HCT116 (cell line): ENCODE measurements at regions not wholly inside any gene's neighbourhood (a gene's known extent, or its start where the extent isn't known, plus 50 kb on each side); places are given as distances from the start of the nearest gene placed in this dataset.

Experiments used
- ATAC-seq: fragments of 200-7000 bp; cut with Tn5 transposase; 2 replicates; pipeline ENCODE4 v1.9.1; 2020; ENCODE audit warnings: mild to moderate bottlenecking, moderate library complexity
- BruUV-seq: library from RNA; stranded (reverse); fragments of 400-500 nt; replicated peaks from 2 replicates; lab custom pipeline; 2021; lab: Mats Ljungman, UMichigan
- CTCF ChIA-PET: fragments of 300-600 bp; sonication (Branson Sonifier 250); formaldehyde crosslinking; loops from one replicate; lab custom pipeline; 2021; ENCODE audit warnings: antibody characterized with exemption; lab: Charles Lee
- POLR2A ChIA-PET: fragments of 300-600, 350-600 bp; sonication (Branson Sonifier 250); formaldehyde crosslinking; loops from one replicate; lab custom pipeline; 2021; ENCODE audit warnings: antibody characterized with exemption; lab: Charles Lee
- RAD21 ChIA-PET, 2 experiments: fragments of 300-600 bp; sonication (Branson Sonifier 250); formaldehyde crosslinking; loops; one replicate each; lab custom pipeline; 2023; ENCODE audit warnings: low total read pairs in 2 of 2; ENCODE audit not compliant: uncharacterized antibody in 2 of 2, unreplicated experiment in 2 of 2, low non-redundant PET in 1 of 2; lab: Charles Lee
- DNase-seq: peaks from one replicate; pipeline ENCODE4 v3.0.0-alpha.2; 2010; ENCODE audit warnings: low read depth, low spot score
- H2AFZ ChIP-seq: fragments of 200-600 bp; shearing (Covaris generic), sonication (generic); 2 replicates; pipeline ENCODE4 v1.6.1; 2017; ENCODE audit warnings: low read depth, mixed run types, mixed read lengths, antibody characterized with exemption, low read length; ENCODE audit not compliant: poor library complexity, severe bottlenecking
- H3K27ac ChIP-seq: 2 replicates; pipeline ENCODE4 v1.5.1; 2012; ENCODE audit warnings: low read depth, low read length
- H3K27me3 ChIP-seq: fragments of 200-600 bp; sonication (generic); 2 replicates; pipeline ENCODE4 v1.6.1; 2016; ENCODE audit warnings: mixed run types, low read length, mixed read lengths; ENCODE audit not compliant: insufficient read depth
- H3K36me3 ChIP-seq, 2 experiments: fragments of 200-500 bp in 1 of 2; fragments of 200-600 bp in 1 of 2; sonication (Bioruptor generic) in 1 of 2; sonication (generic) in 1 of 2; 2 replicates each; pipeline versions ENCODE4 v1.5.1 to v1.6.1; 2014 to 2016; ENCODE audit warnings: low read length in 2 of 2, inconsistent platforms in 1 of 2, mixed read lengths in 1 of 2, mixed run types in 1 of 2; ENCODE audit not compliant: insufficient read depth in 2 of 2, control insufficient read depth in 1 of 2
- H3K4me1 ChIP-seq, 2 experiments: fragments of 200-600 bp in 1 of 2; sonication (generic) in 1 of 2; 2 replicates each; pipeline versions ENCODE4 v1.5.1 to v1.6.1; 2012 to 2017; ENCODE audit warnings: low read length in 2 of 2, inconsistent platforms in 1 of 2, mild to moderate bottlenecking in 1 of 2, mixed read lengths in 1 of 2, mixed run types in 1 of 2, moderate library complexity in 1 of 2; ENCODE audit not compliant: insufficient read depth in 2 of 2, control insufficient read depth in 1 of 2
- H3K4me2 ChIP-seq: fragments of 200-600 bp; sonication (generic); 2 replicates; pipeline ENCODE4 v1.6.1; 2017; ENCODE audit warnings: mixed run types, low read length, mixed read lengths
- H3K4me3 ChIP-seq, 2 experiments: fragments of 200-600 bp in 1 of 2; sonication (generic) in 1 of 2; replicated peaks in 1 of 2; 2 replicates each; pipeline ENCODE4 v1.5.1; 2011 to 2016; ENCODE audit warnings: low read length in 2 of 2, control low read depth in 1 of 2, low read depth in 1 of 2, mild to moderate bottlenecking in 1 of 2, mixed read lengths in 1 of 2, mixed run types in 1 of 2
- H3K79me2 ChIP-seq: fragments of 200-600 bp; sonication (generic); 2 replicates; pipeline ENCODE4 v1.6.1; 2017; ENCODE audit warnings: mild to moderate bottlenecking, mixed run types, low read length, moderate library complexity, mixed read lengths; ENCODE audit not compliant: insufficient read depth
- H3K9ac ChIP-seq: fragments of 200-600 bp; sonication (generic); 2 replicates; pipeline ENCODE4 v1.6.1; 2016; ENCODE audit warnings: low read length, mixed read lengths
- H3K9me2 ChIP-seq: fragments of 200-600 bp; sonication (generic), shearing (Covaris generic); 2 replicates; pipeline ENCODE4 v1.6.1; 2017; ENCODE audit warnings: mixed run types, mild to moderate bottlenecking, moderate library complexity; ENCODE audit not compliant: insufficient read depth
- H3K9me3 ChIP-seq, 2 experiments: fragments of 200-500 bp in 1 of 2; fragments of 200-600 bp in 1 of 2; sonication (Bioruptor generic) in 1 of 2; sonication (generic) in 1 of 2; 2 replicates each; pipeline ENCODE4 v1.6.1; 2014 to 2017; ENCODE audit warnings: low read length in 2 of 2, mixed read lengths in 2 of 2, inconsistent platforms in 1 of 2, low read depth in 1 of 2, mild to moderate bottlenecking in 1 of 2, mixed run types in 1 of 2, moderate library complexity in 1 of 2; ENCODE audit not compliant: control insufficient read depth in 1 of 2, insufficient read depth in 1 of 2
- H4K20me1 ChIP-seq: fragments of 200-600 bp; sonication (generic), shearing (Covaris generic); 2 replicates; pipeline ENCODE4 v1.6.1; 2017; ENCODE audit warnings: mixed run types, mild to moderate bottlenecking, moderate library complexity; ENCODE audit not compliant: insufficient read depth
- CBX3 ChIP-seq: IDR thresholded peaks from 2 replicates; pipeline ENCODE4 v1.6.1; 2012; ENCODE audit warnings: low read depth
- CEBPB ChIP-seq: IDR thresholded peaks from 2 replicates; pipeline ENCODE4 v1.6.1; 2012; ENCODE audit warnings: low read depth
- EGR1 ChIP-seq: IDR thresholded peaks from 2 replicates; pipeline ENCODE4 v1.6.1; 2012; ENCODE audit warnings: low read depth
- EZH2 ChIP-seq: fragments of 200-600 bp; sonication (generic); IDR thresholded peaks from 2 replicates; pipeline ENCODE4 v1.6.1; 2017; ENCODE audit warnings: antibody characterized with exemption, mixed run types
- EZH2phosphoT487 ChIP-seq: fragments of 200-600 bp; IDR thresholded peaks from 2 replicates; pipeline ENCODE4 v1.6.1; 2018; ENCODE audit warnings: antibody characterized with exemption, borderline replicate concordance
- FOSL1 ChIP-seq: IDR thresholded peaks from 2 replicates; pipeline ENCODE4 v1.6.1; 2012; ENCODE audit warnings: low read depth
- JUND ChIP-seq: IDR thresholded peaks from 2 replicates; pipeline ENCODE4 v1.6.1; 2012
- POLR2AphosphoS5 ChIP-seq: IDR thresholded peaks from 2 replicates; pipeline ENCODE4 v1.6.1; 2011; ENCODE audit warnings: mild to moderate bottlenecking, low read depth, low read length, moderate library complexity
- RAD21 ChIP-seq: IDR thresholded peaks from 2 replicates; pipeline ENCODE4 v1.6.1; 2012; ENCODE audit warnings: low read depth, mild to moderate bottlenecking
- SIN3A ChIP-seq: IDR thresholded peaks from 2 replicates; pipeline ENCODE4 v1.6.1; 2012; ENCODE audit warnings: low read depth
- SRF ChIP-seq: IDR thresholded peaks from 2 replicates; pipeline ENCODE4 v1.6.1; 2012; ENCODE audit warnings: low read depth
- TCF7L2 ChIP-seq: IDR thresholded peaks from 2 replicates; pipeline ENCODE4 v1.7.0; 2011; ENCODE audit warnings: borderline replicate concordance, inconsistent platforms; ENCODE audit not compliant: insufficient read depth, insufficient read length; ENCODE audit errors: extremely low read depth
- YY1 ChIP-seq: IDR thresholded peaks from 2 replicates; pipeline ENCODE4 v1.6.1; 2011; ENCODE audit warnings: low read length, low read depth, moderate library complexity, mild to moderate bottlenecking; ENCODE audit not compliant: insufficient replicate concordance; ENCODE audit errors: extremely low read depth
- ZNF274 ChIP-seq: fragments of 200-500 bp; sonication (Bioruptor generic); IDR thresholded peaks from 2 replicates; pipeline ENCODE4 v1.6.1; 2014; ENCODE audit warnings: mild to moderate bottlenecking, low read depth, low read length, inconsistent platforms
- intact Hi-C: fragments of 100-400 bp; cut with micrococcal nuclease; formaldehyde crosslinking; loops from 2 replicates; pipeline ENCODE4 v1.10.0; 2022
- TF ChIP-seq, protein P1 (sequence below): IDR thresholded peaks from 2 replicates; pipeline ENCODE4 v1.6.1; 2012; ENCODE audit warnings: low read depth
- TF ChIP-seq, protein P2 (sequence below): IDR thresholded peaks from 2 replicates; pipeline ENCODE4 v1.6.1; 2012
- TF ChIP-seq, protein P3 (sequence below): IDR thresholded peaks from 2 replicates; pipeline ENCODE4 v1.6.1; 2012

DNA sequence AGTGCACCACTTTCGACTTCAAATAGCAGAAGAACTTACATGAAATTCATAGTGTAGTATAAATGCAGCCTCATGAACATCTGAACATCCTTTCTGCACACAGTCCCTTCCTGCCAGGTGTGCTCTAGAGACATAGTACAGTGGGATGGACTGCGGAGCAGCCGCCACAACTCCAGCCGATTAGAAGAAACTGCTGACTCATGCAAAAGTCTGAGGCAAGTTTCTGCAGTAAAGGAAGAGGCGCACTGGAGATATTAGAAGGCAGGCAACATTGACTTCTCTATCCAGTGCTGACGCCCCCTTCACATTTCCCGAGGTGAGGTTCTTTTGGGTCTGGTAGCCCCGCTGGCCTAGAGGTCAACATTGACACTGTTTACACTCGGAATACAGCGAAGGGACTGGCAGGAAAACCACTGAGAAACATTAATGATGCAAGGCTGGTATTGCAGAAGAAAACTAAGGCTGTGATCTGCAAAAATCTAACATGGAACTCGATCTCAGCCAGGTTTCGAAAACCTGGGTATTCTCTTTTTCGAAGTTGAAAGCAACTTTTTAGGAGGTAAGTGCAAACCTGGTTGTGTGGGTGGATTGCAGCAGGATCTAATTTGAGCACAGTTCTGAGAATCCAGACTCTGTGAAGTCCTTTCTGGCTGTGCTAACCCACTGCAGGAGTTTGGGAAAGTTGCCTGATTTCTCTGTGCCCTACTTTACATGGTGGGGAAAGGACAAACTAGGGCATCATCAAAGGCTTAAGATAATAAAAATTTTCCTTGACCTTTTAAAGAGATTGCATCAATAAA, 90.7 kb downstream of the CDC7 start:
- no TSS peak for BruUV-seq
- ATAC-seq, result no peak
- H4K20me1 ChIP-seq, result no peaks in the 10 kb centered on the region
- H2AFZ ChIP-seq, result no peak overlapping the region
- no peaks in the 10 kb centered on the region for H3K27me3 ChIP-seq
- no peak overlapping the region for H3K9ac ChIP-seq
- no peak for TF ChIP-seq JUND
- no peak for TF ChIP-seq EZH2
- TF ChIP-seq FOSL1, result no peak
- no peak for TF ChIP-seq TCF7L2
- TF ChIP-seq POLR2AphosphoS5, result no peak
- TF ChIP-seq, protein P1, sequence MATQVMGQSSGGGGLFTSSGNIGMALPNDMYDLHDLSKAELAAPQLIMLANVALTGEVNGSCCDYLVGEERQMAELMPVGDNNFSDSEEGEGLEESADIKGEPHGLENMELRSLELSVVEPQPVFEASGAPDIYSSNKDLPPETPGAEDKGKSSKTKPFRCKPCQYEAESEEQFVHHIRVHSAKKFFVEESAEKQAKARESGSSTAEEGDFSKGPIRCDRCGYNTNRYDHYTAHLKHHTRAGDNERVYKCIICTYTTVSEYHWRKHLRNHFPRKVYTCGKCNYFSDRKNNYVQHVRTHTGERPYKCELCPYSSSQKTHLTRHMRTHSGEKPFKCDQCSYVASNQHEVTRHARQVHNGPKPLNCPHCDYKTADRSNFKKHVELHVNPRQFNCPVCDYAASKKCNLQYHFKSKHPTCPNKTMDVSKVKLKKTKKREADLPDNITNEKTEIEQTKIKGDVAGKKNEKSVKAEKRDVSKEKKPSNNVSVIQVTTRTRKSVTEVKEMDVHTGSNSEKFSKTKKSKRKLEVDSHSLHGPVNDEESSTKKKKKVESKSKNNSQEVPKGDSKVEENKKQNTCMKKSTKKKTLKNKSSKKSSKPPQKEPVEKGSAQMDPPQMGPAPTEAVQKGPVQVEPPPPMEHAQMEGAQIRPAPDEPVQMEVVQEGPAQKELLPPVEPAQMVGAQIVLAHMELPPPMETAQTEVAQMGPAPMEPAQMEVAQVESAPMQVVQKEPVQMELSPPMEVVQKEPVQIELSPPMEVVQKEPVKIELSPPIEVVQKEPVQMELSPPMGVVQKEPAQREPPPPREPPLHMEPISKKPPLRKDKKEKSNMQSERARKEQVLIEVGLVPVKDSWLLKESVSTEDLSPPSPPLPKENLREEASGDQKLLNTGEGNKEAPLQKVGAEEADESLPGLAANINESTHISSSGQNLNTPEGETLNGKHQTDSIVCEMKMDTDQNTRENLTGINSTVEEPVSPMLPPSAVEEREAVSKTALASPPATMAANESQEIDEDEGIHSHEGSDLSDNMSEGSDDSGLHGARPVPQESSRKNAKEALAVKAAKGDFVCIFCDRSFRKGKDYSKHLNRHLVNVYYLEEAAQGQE, result no peak
- no peak for TF ChIP-seq EZH2phosphoT487
- no peak for TF ChIP-seq CBX3
- no peak for TF ChIP-seq CEBPB
- TF ChIP-seq, protein P2, sequence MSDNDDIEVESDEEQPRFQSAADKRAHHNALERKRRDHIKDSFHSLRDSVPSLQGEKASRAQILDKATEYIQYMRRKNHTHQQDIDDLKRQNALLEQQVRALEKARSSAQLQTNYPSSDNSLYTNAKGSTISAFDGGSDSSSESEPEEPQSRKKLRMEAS, result no peak
- no peak for TF ChIP-seq EGR1
- TF ChIP-seq YY1, result no peak
- no peak for TF ChIP-seq RAD21
- TF ChIP-seq, protein P3, sequence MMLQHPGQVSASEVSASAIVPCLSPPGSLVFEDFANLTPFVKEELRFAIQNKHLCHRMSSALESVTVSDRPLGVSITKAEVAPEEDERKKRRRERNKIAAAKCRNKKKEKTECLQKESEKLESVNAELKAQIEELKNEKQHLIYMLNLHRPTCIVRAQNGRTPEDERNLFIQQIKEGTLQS, result no peak
- TF ChIP-seq SRF, result no peak
- TF ChIP-seq SIN3A, result no peak
- TF ChIP-seq ZNF274, result no peak
- TF ChIP-seq, all 23 proteins: peak for 0
- H3K36me3 ChIP-seq, result no peaks in the 10 kb centered on the region
- ChIA-PET RAD21 (no interaction called here), POLR2A (no interaction called here), CTCF (no interaction called here)
- H3K4me1 ChIP-seq, result no peaks in the 10 kb centered on the region
- H3K79me2 ChIP-seq, result no peaks in the 10 kb centered on the region
- no peak for DNase-seq
- H3K9me3 ChIP-seq, result no peaks in the 10 kb centered on the region
- no peak overlapping the region for H3K4me2 ChIP-seq
- intact Hi-C loops, result no loop called here
- H3K4me3 ChIP-seq, result no peak overlapping the region
- H3K9me2 ChIP-seq, result no peaks in the 10 kb centered on the region
- no peak overlapping the region for H3K27ac ChIP-seq
